ENCODE measurements at regions not wholly inside any gene's neighbourhood (a gene's known extent, or its start where the extent isn't known, plus 50 kb on each side); places are given as distances from the start of the nearest gene placed in this dataset.

DNA sequence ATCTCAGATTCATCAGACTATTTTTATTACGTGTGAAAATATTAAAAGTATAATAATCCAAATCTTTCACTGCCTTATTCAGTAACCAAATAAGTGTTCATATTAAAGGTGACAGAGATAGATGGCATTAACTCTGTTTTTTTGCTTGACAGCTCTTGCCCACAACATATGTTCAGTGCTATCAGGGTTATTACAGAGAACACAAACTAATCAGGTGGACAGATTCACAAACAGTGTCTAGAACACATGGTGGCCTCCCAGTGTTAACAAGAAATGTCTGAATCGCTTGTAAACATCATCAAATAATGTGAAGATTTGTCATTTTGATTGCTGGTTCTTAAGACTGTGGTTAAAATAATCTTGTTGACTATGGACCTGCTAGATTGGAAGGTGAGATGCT, 609.1 kb upstream of the GRAMD2B start:
- TF ChIP-seq, protein P1, sequence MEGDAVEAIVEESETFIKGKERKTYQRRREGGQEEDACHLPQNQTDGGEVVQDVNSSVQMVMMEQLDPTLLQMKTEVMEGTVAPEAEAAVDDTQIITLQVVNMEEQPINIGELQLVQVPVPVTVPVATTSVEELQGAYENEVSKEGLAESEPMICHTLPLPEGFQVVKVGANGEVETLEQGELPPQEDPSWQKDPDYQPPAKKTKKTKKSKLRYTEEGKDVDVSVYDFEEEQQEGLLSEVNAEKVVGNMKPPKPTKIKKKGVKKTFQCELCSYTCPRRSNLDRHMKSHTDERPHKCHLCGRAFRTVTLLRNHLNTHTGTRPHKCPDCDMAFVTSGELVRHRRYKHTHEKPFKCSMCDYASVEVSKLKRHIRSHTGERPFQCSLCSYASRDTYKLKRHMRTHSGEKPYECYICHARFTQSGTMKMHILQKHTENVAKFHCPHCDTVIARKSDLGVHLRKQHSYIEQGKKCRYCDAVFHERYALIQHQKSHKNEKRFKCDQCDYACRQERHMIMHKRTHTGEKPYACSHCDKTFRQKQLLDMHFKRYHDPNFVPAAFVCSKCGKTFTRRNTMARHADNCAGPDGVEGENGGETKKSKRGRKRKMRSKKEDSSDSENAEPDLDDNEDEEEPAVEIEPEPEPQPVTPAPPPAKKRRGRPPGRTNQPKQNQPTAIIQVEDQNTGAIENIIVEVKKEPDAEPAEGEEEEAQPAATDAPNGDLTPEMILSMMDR (conservative IDR thresholded peaks at IDR 0.05; ENCODE audit: low read length): no peak
- no peak for TF ChIP-seq EZH2phosphoT487 (IDR thresholded peaks at IDR 0.05; ENCODE audit: borderline replicate concordance, low read depth, low read length)
